DND-41 (cell line): ENCODE measurements at regions not wholly inside any gene's neighbourhood (a gene's known extent, or its start where the extent isn't known, plus 50 kb on each side); places are given as distances from the start of the nearest gene placed in this dataset.

Experiments
- ATAC-seq: fragments of 200-7000 bp; cut with Tn5 transposase; 3 replicates; pipeline ENCODE4 v1.9.1; 2021; ENCODE audit warnings: low read depth; ENCODE audit not compliant: insufficient read depth
- DNase-seq: peaks from one replicate; pipeline ENCODE4 v3.0.0-alpha.2; 2020
- H2AFZ ChIP-seq: 2 replicates; pipeline ENCODE4 v1.6.0; 2012; ENCODE audit warnings: low read depth, low read length
- H3K27ac ChIP-seq: 2 replicates; pipeline ENCODE4 v1.5.1; 2012; ENCODE audit warnings: low read length, inconsistent platforms
- H3K27me3 ChIP-seq: fragments of 200-600 bp; sonication (generic); 2 replicates; pipeline ENCODE4 v1.6.0; 2012; ENCODE audit warnings: low read length, mild to moderate bottlenecking, inconsistent platforms; ENCODE audit not compliant: insufficient read depth, poor library complexity
- H3K36me3 ChIP-seq: 2 replicates; pipeline ENCODE4 v1.5.1; 2012; ENCODE audit warnings: low read length, inconsistent platforms; ENCODE audit not compliant: insufficient read depth
- H3K4me1 ChIP-seq: 2 replicates; pipeline ENCODE4 v1.5.1; 2012; ENCODE audit warnings: mild to moderate bottlenecking, low read length; ENCODE audit not compliant: insufficient read depth
- H3K4me2 ChIP-seq: 2 replicates; pipeline ENCODE4 v1.6.0; 2012; ENCODE audit warnings: mild to moderate bottlenecking, moderate library complexity, low read length, inconsistent platforms; ENCODE audit not compliant: insufficient read depth
- H3K4me3 ChIP-seq, 2 experiments: fragments of 200-600 bp in 1 of 2; shearing (Covaris generic) in 1 of 2; 2 replicates each; pipeline ENCODE4 v1.5.1; 2012 to 2016; ENCODE audit warnings: inconsistent platforms in 2 of 2, low read length in 2 of 2, mild to moderate bottlenecking in 2 of 2, low read depth in 1 of 2, moderate library complexity in 1 of 2
- H3K79me2 ChIP-seq: 2 replicates; pipeline ENCODE4 v1.6.0; 2012; ENCODE audit warnings: low read length, inconsistent platforms; ENCODE audit not compliant: insufficient read depth
- H3K9ac ChIP-seq: 2 replicates; pipeline ENCODE4 v1.6.0; 2012; ENCODE audit warnings: low read depth, mild to moderate bottlenecking, inconsistent platforms, low read length, moderate library complexity
- H3K9me3 ChIP-seq: 2 replicates; pipeline ENCODE4 v1.5.1; 2012; ENCODE audit warnings: low read length, moderate library complexity, mild to moderate bottlenecking, inconsistent platforms; ENCODE audit not compliant: insufficient read depth, severe bottlenecking
- H4K20me1 ChIP-seq: 2 replicates; pipeline ENCODE4 v1.6.0; 2012; ENCODE audit warnings: low read length; ENCODE audit not compliant: insufficient read depth
- CTCF ChIP-seq: IDR thresholded peaks from 2 replicates; pipeline ENCODE4 v1.5.1; 2012; ENCODE audit warnings: borderline replicate concordance, low read length, moderate library complexity, mild to moderate bottlenecking; ENCODE audit not compliant: poor library complexity, severe bottlenecking; ENCODE audit errors: extremely low read depth
- EZH2 ChIP-seq: IDR thresholded peaks from 3 replicates; pipeline ENCODE4 v1.6.1; 2012; ENCODE audit warnings: borderline replicate concordance, low read depth, mild to moderate bottlenecking, moderate library complexity, low read length, inconsistent platforms; ENCODE audit not compliant: severe bottlenecking

- no peak for TF ChIP-seq CTCF
- no peak for TF ChIP-seq EZH2
- no peaks in the 10 kb centered on the region for H3K4me1 ChIP-seq
- H3K36me3 ChIP-seq, result no peaks in the 10 kb centered on the region
- no peaks in the 10 kb centered on the region for H3K27me3 ChIP-seq
- ATAC-seq (no peak), DNase-seq (no peak)
- no peaks in the 10 kb centered on the region for H3K79me2 ChIP-seq
- no peak overlapping the region for H3K9ac ChIP-seq
- H3K27ac ChIP-seq, result no peak overlapping the region
- H2AFZ ChIP-seq, result no peak overlapping the region
- no peaks in the 10 kb centered on the region for H3K9me3 ChIP-seq
- H3K4me3 ChIP-seq, result no peak overlapping the region
- no peaks in the 10 kb centered on the region for H4K20me1 ChIP-seq
- H3K4me2 ChIP-seq, result no peak overlapping the region
These were observed 1177.3 kb upstream of the MIR17HG start for GRCh38 chr13:90170208-90170607.

GRCh38 chr13:90171649-90172048, 1175.8 kb upstream of the MIR17HG start:
- Histone ChIP-seq H3K27me3 (no peaks in the 10 kb centered on the region), H4K20me1 (no peaks in the 10 kb centered on the region), H3K4me3 (no peak overlapping the region), H3K9me3 (no peaks in the 10 kb centered on the region), H3K9ac (no peak overlapping the region), H2AFZ (no peak overlapping the region), H3K27ac (no peak overlapping the region), H3K4me2 (no peak overlapping the region), H3K4me1 (no peaks in the 10 kb centered on the region), H3K36me3 (no peaks in the 10 kb centered on the region), H3K79me2 (no peaks in the 10 kb centered on the region)
- DNase-seq (no peak), ATAC-seq (no peak)
- TF ChIP-seq CTCF, result no peak
- no peak for TF ChIP-seq EZH2

GRCh38 chr13:90177512-90177911, 1170.0 kb upstream of the MIR17HG start:
- Histone ChIP-seq H3K27me3 (no peaks in the 10 kb centered on the region), H3K9ac (no peak overlapping the region), H3K36me3 (no peaks in the 10 kb centered on the region), H4K20me1 (no peaks in the 10 kb centered on the region), H3K4me3 (no peak overlapping the region), H3K4me1 (no peaks in the 10 kb centered on the region), H3K79me2 (no peaks in the 10 kb centered on the region), H3K4me2 (no peak overlapping the region), H2AFZ (no peak overlapping the region), H3K27ac (no peak overlapping the region), H3K9me3 (peaks cover 2% of the 10 kb centered on the region)
- DNase-seq (no peak), ATAC-seq (no peak)
- no peak for TF ChIP-seq EZH2
- no peak for TF ChIP-seq CTCF

- TF ChIP-seq CTCF (no peak), EZH2 (no peak)
- Histone ChIP-seq H3K9me3 (peaks cover 2% of the 10 kb centered on the region), H3K27me3 (no peaks in the 10 kb centered on the region), H3K27ac (no peak overlapping the region), H4K20me1 (no peaks in the 10 kb centered on the region), H3K4me1 (no peaks in the 10 kb centered on the region), H3K79me2 (no peaks in the 10 kb centered on the region), H2AFZ (no peak overlapping the region), H3K36me3 (no peaks in the 10 kb centered on the region), H3K4me3 (no peak overlapping the region), H3K4me2 (no peak overlapping the region), H3K9ac (no peak overlapping the region)
- ATAC-seq (no peak), DNase-seq (no peak)
These were observed 1163.1 kb upstream of the MIR17HG start for GRCh38 chr13:90184355-90184754.
